Coronary artery (tissue), 2 donors: ENCODE measurements at regions not wholly inside any gene's neighbourhood (a gene's known extent, or its start where the extent isn't known, plus 50 kb on each side); places are given as distances from the start of the nearest gene placed in this dataset.

Experiments used
- DNase-seq: peaks from one replicate; pipeline ENCODE4 v3.0.0-alpha.2; 2017; ENCODE audit warnings: low spot score
- H3K27ac ChIP-seq, 2 donors: fragments of 200-600 bp; sonication (generic); one replicate each; pipeline ENCODE4 v1.5.1; 2016 to 2019
- H3K4me3 ChIP-seq: fragments of 200-600 bp; sonication (generic); 2 replicates; pipeline ENCODE4 v1.5.1; 2016; ENCODE audit warnings: mild to moderate bottlenecking, moderate library complexity
- CTCF ChIP-seq: fragments of 200-600 bp; sonication (generic); IDR thresholded peaks from one replicate; pipeline ENCODE4 v1.5.1; 2019; ENCODE audit warnings: antibody characterized with exemption

GRCh38 chr5:23014825-23015224 is 161.7 kb upstream of the CDH12 start:
- Histone ChIP-seq H3K27ac (no peak overlapping the region), H3K4me3 (no peak overlapping the region)
- no peak for TF ChIP-seq CTCF
- no peak for DNase-seq

GRCh38 chr5:23014266-23014665 is 161.1 kb upstream of the CDH12 start:
- Histone ChIP-seq H3K4me3 (no peak overlapping the region), H3K27ac (no peak overlapping the region)
- no peak for TF ChIP-seq CTCF
- DNase-seq: no peak

- no peak for DNase-seq
- no peak for TF ChIP-seq CTCF
- H3K4me3 ChIP-seq: peak overlapping the region; percentile 59
- no peak overlapping the region for H3K27ac ChIP-seq
Observed at GRCh38 chr5:23013395-23013998, 160.4 kb upstream of the CDH12 start.

- Histone ChIP-seq H3K27ac (no peak overlapping the region), H3K4me3 (peak overlapping the region; percentile 59)
- no peak for DNase-seq
- no peak for TF ChIP-seq CTCF
Observed at GRCh38 chr5:23012842-23013241, 159.7 kb upstream of the CDH12 start.

- no peak for TF ChIP-seq CTCF
- Histone ChIP-seq H3K4me3 (no peak overlapping the region), H3K27ac (no peak overlapping the region)
- DNase-seq: no peak
Observed at GRCh38 chr5:23007762-23008161, 154.6 kb upstream of the CDH12 start.

GRCh38 chr5:23007236-23007635 is 154.1 kb upstream of the CDH12 start:
- Histone ChIP-seq H3K27ac (no peak overlapping the region), H3K4me3 (no peak overlapping the region)
- no peak for DNase-seq
- TF ChIP-seq CTCF: no peak

GRCh38 chr5:23001120-23001519 is 148.0 kb upstream of the CDH12 start:
- Histone ChIP-seq H3K27ac (no peak overlapping the region), H3K4me3 (no peak overlapping the region)
- no peak for TF ChIP-seq CTCF
- no peak for DNase-seq
